GM23338 (cell line): ENCODE measurements at regions not wholly inside any gene's neighbourhood (a gene's known extent, or its start where the extent isn't known, plus 50 kb on each side); places are given as distances from the start of the nearest gene placed in this dataset.

Source experiments
- ATAC-seq: fragments of 200-7000 bp; cut with Tn5 transposase; 3 replicates; pipeline ENCODE4 v1.9.1; 2020
- DNase-seq: peaks from one replicate; pipeline ENCODE4 v3.0.0-alpha.2; 2015; ENCODE audit warnings: low spot score
- H2AFZ ChIP-seq: fragments of 200-600 bp; sonication (generic); 2 replicates; pipeline ENCODE4 v1.8.0; 2016; ENCODE audit warnings: antibody characterized with exemption, mild to moderate bottlenecking, moderate library complexity
- H3F3A ChIP-seq: fragments of 200-600 bp; sonication (generic); replicated peaks from 2 replicates; pipeline ENCODE4 v1.8.0; 2017; ENCODE audit warnings: antibody characterized with exemption, mixed run types, low read depth
- H3K27ac ChIP-seq: fragments of 200-600 bp; sonication (generic); 2 replicates; pipeline ENCODE4 v1.6.1; 2016; ENCODE audit warnings: low read depth
- H3K27me3 ChIP-seq: fragments of 200-600 bp; sonication (generic); 2 replicates; pipeline ENCODE4 v1.8.0; 2016; ENCODE audit warnings: mild to moderate bottlenecking, mixed run types, moderate library complexity; ENCODE audit not compliant: insufficient read depth
- H3K36me3 ChIP-seq: fragments of 200-600 bp; sonication (generic); 2 replicates; pipeline ENCODE4 v1.8.0; 2016; ENCODE audit warnings: mild to moderate bottlenecking; ENCODE audit not compliant: insufficient read depth
- H3K4me1 ChIP-seq: fragments of 200-600 bp; sonication (generic); 2 replicates; pipeline ENCODE4 v1.8.0; 2016; ENCODE audit warnings: mild to moderate bottlenecking, moderate library complexity; ENCODE audit not compliant: insufficient read depth
- H3K4me2 ChIP-seq: fragments of 200-600 bp; sonication (generic); 2 replicates; pipeline ENCODE4 v1.7.1; 2017; ENCODE audit warnings: mixed run types
- H3K4me3 ChIP-seq: fragments of 200-600 bp; sonication (generic); 2 replicates; pipeline ENCODE4 v1.6.1; 2016; ENCODE audit warnings: mixed run types
- H3K79me2 ChIP-seq: fragments of 200-600 bp; sonication (generic); replicated peaks from 2 replicates; pipeline ENCODE4 v1.8.0; 2017; ENCODE audit warnings: mild to moderate bottlenecking; ENCODE audit not compliant: insufficient read depth
- H3K9me2 ChIP-seq: fragments of 200-600 bp; sonication (generic); 2 replicates; pipeline ENCODE4 v1.8.0; 2017; ENCODE audit not compliant: insufficient read depth
- H4K20me1 ChIP-seq: fragments of 200-600 bp; sonication (generic); replicated peaks from 2 replicates; pipeline ENCODE4 v1.8.0; 2017; ENCODE audit warnings: mild to moderate bottlenecking; ENCODE audit not compliant: insufficient read depth
- H3K27ac Mint-ChIP-seq: 2 replicates; pipeline ENCODE4 v1.8.0; 2020; ENCODE audit warnings: inconsistent platforms, mild to moderate bottlenecking, moderate library complexity, mixed read lengths
- H3K27me3 Mint-ChIP-seq: 3 replicates; pipeline ENCODE4 v1.8.0; 2022; ENCODE audit warnings: low read depth, mild to moderate bottlenecking, moderate library complexity, mixed read lengths, inconsistent platforms; ENCODE audit not compliant: insufficient read depth, poor library complexity
- H3K36me3 Mint-ChIP-seq: 3 replicates; pipeline ENCODE4 v1.8.0; 2021; ENCODE audit warnings: low read depth, mild to moderate bottlenecking, inconsistent platforms, moderate library complexity, mixed read lengths
- H3K4me1 Mint-ChIP-seq: 3 replicates; pipeline ENCODE4 v1.8.0; 2020; ENCODE audit warnings: mild to moderate bottlenecking, inconsistent platforms, mixed read lengths
- H3K4me3 Mint-ChIP-seq: 3 replicates; pipeline ENCODE4 v1.8.0; 2021; ENCODE audit warnings: moderate library complexity, mild to moderate bottlenecking, inconsistent platforms, mixed read lengths
- H3K9me3 Mint-ChIP-seq: 3 replicates; pipeline ENCODE4 v1.8.0; 2020; ENCODE audit warnings: moderate library complexity, mild to moderate bottlenecking, inconsistent platforms, mixed read lengths
- CREB1 ChIP-seq: fragments of 250-450 bp; sonication (Bioruptor Pico); IDR thresholded peaks from 2 replicates; pipeline ENCODE4 v1.5.0; 2020; ENCODE audit warnings: low read depth, mild to moderate bottlenecking, moderate library complexity
- EZH2phosphoT487 ChIP-seq: fragments of 200-600 bp; sonication (generic); IDR thresholded peaks from one replicate; pipeline ENCODE4 v1.8.1; 2018; ENCODE audit warnings: antibody characterized with exemption; ENCODE audit not compliant: unreplicated experiment
- NANOG ChIP-seq: IDR thresholded peaks from 2 replicates; pipeline ENCODE4 v1.6.1; 2016; ENCODE audit warnings: antibody characterized with exemption, borderline replicate concordance
- POLR2AphosphoS5 ChIP-seq: IDR thresholded peaks from 2 replicates; pipeline ENCODE4 v1.6.1; 2016; ENCODE audit warnings: antibody characterized with exemption, low read depth
- ZNF331 ChIP-seq: fragments of 250-450 bp; sonication (Bioruptor Pico); IDR thresholded peaks from 2 replicates; pipeline ENCODE4 v1.5.0; 2020; ENCODE audit warnings: low read depth, mild to moderate bottlenecking, moderate library complexity
- TF ChIP-seq, protein P1 (sequence below): IDR thresholded peaks from one replicate; pipeline ENCODE4 v1.6.1; 2018; ENCODE audit warnings: antibody characterized with exemption; ENCODE audit not compliant: unreplicated experiment
- TF ChIP-seq, protein P2 (sequence below), 2 experiments: fragments of 200-600 bp in 1 of 2; sonication (generic) in 1 of 2; conservative IDR thresholded peaks; 2 replicates each; pipeline versions ENCODE4 v1.5.1 to v1.6.1; 2016 to 2017; ENCODE audit warnings: antibody characterized with exemption in 2 of 2, low read depth in 2 of 2, mild to moderate bottlenecking in 2 of 2, moderate library complexity in 1 of 2

DNA sequence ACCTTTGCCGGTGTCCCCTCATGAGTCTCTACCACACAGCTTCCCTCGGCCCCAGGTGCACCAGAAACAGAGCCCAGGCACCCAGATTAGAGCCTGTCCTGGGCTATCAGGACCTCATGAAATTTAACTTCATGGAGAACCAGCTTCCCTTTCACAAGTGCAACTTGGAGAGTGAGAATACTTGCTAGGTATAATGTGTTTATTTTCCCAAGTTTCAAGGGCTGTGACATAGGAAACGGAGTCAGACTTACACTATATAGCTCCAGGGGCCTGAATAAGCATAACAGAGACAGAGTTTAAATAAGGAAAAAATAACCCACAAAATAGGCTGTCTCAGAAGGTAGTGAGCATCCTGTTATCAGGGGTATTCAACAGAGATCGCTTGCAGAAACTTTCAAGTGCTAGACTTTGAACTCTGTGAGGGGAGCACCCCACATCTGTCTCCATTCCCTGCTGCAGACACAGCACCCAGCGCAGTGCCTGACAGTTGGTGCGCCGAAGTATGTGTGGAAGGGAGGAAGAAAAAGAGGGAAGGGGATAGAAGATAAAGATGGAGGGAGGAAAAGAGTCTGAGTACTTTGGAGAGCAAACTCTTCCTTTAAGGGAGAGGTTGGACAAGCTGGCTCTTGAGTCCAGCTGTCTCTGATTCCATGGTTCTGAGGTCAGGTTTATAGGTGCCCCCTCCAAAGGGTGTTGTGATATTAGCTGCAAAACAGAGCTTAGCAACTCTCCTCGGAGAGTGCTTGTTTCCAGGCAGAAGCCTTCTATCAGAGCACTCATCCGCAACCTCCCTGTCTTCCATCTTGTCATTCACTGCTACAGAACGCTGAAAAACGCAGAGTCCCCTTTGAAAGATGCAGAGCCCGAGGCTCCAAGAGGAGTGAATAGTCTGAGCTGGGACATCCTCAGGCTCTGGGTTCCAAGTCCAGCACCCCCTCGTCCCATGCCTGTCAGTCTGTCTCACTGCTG is 84.8 kb downstream of the CPN2 start:
- ATAC-seq, result no peak
- Mint-ChIP-seq H3K27ac (peak overlapping the region; percentile 52), H3K4me3 (no peak overlapping the region), H3K27me3 (peaks cover 9% of the 10 kb centered on the region), H3K4me1 (peaks cover 35% of the 10 kb centered on the region), H3K9me3 (no peaks in the 10 kb centered on the region), H3K36me3 (no peaks in the 10 kb centered on the region)
- H4K20me1 ChIP-seq, result no peaks in the 10 kb centered on the region
- no peak for DNase-seq
- peaks cover 2% of the 10 kb centered on the region; the same call in 1 of the 2 replicates for H3K4me1 ChIP-seq
- TF ChIP-seq CREB1 (CRISPR knock-in tag) (no peak), NANOG (no peak)
- H3K4me2 ChIP-seq, result no peak overlapping the region
- H3K27me3 ChIP-seq, result no peaks in the 10 kb centered on the region
- H3K36me3 ChIP-seq, result no peaks in the 10 kb centered on the region
- H3K4me3 ChIP-seq, result no peak overlapping the region
- no peaks in the 10 kb centered on the region for H3K9me2 ChIP-seq
- H3F3A ChIP-seq, result no peaks in the 10 kb centered on the region
- H3K79me2 ChIP-seq, result no peaks in the 10 kb centered on the region
- peak overlapping the region; percentile 56; the same call in 1 of the 2 replicates for H2AFZ ChIP-seq
- H3K27ac ChIP-seq, result no peak overlapping the region

DNA sequence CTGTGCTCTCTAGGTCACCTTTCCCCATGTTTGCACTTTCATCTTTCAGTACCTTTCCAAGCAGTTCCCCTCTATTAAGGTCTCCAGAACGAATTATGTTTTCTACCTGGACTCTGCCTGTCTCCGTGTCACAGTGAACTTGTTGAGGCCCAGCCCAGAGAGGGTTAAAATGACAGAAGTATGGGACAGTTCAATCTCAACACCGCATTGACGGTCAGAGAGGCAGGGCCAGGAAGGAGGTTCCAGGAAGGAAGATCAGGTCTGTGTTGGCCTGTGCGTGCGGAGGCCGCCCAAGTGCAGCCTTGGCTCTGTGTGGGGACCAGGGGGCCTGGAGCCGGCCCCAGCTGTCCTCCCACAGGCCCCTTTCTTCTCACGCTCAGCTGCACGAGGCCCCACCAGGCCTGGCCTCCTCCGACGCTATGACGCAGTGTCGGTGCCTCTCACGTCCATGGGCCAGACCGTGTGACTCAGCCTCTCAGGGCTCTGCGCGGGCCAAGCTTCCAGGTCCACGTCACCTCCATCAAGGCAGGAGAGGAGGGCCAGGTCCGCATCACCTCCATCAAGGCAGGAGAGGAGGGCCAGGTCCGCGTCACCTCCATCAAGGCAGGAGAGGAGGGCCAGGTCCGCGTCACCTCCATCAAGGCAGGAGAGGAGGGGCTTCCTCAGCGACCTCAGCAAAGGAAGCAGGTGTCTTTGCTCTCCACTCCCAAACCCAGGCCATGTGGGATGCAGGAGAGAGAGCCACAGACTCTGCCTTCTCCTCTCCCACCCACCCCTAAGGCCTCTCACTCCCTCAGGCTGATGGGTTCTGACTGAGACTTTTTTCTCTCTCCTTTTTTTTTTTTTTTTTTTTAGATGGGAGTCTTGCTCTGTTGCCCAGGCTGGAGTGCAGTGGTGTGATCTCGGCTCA is 83.1 kb downstream of the CPN2 start:
- no peaks in the 10 kb centered on the region for H3F3A ChIP-seq
- ATAC-seq (no peak), DNase-seq (no peak)
- H3K36me3 ChIP-seq, result no peaks in the 10 kb centered on the region
- H2AFZ ChIP-seq, result no peak overlapping the region; the same call in 1 of the 2 replicates
- Mint-ChIP-seq H3K4me1 (peaks cover 32% of the 10 kb centered on the region), H3K9me3 (no peaks in the 10 kb centered on the region), H3K27me3 (peaks cover 8% of the 10 kb centered on the region), H3K36me3 (no peaks in the 10 kb centered on the region), H3K4me3 (no peak overlapping the region), H3K27ac (no peak overlapping the region)
- H4K20me1 ChIP-seq, result no peaks in the 10 kb centered on the region
- no peak overlapping the region for H3K4me2 ChIP-seq
- peaks cover 2% of the 10 kb centered on the region; the same call in 1 of the 2 replicates for H3K4me1 ChIP-seq
- no peaks in the 10 kb centered on the region for H3K9me2 ChIP-seq
- no peak overlapping the region for H3K4me3 ChIP-seq
- no peaks in the 10 kb centered on the region for H3K27me3 ChIP-seq
- H3K79me2 ChIP-seq, result no peaks in the 10 kb centered on the region
- H3K27ac ChIP-seq, result no peak overlapping the region
- TF ChIP-seq, protein P1, sequence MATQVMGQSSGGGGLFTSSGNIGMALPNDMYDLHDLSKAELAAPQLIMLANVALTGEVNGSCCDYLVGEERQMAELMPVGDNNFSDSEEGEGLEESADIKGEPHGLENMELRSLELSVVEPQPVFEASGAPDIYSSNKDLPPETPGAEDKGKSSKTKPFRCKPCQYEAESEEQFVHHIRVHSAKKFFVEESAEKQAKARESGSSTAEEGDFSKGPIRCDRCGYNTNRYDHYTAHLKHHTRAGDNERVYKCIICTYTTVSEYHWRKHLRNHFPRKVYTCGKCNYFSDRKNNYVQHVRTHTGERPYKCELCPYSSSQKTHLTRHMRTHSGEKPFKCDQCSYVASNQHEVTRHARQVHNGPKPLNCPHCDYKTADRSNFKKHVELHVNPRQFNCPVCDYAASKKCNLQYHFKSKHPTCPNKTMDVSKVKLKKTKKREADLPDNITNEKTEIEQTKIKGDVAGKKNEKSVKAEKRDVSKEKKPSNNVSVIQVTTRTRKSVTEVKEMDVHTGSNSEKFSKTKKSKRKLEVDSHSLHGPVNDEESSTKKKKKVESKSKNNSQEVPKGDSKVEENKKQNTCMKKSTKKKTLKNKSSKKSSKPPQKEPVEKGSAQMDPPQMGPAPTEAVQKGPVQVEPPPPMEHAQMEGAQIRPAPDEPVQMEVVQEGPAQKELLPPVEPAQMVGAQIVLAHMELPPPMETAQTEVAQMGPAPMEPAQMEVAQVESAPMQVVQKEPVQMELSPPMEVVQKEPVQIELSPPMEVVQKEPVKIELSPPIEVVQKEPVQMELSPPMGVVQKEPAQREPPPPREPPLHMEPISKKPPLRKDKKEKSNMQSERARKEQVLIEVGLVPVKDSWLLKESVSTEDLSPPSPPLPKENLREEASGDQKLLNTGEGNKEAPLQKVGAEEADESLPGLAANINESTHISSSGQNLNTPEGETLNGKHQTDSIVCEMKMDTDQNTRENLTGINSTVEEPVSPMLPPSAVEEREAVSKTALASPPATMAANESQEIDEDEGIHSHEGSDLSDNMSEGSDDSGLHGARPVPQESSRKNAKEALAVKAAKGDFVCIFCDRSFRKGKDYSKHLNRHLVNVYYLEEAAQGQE, result no peak
- TF ChIP-seq, protein P2, sequence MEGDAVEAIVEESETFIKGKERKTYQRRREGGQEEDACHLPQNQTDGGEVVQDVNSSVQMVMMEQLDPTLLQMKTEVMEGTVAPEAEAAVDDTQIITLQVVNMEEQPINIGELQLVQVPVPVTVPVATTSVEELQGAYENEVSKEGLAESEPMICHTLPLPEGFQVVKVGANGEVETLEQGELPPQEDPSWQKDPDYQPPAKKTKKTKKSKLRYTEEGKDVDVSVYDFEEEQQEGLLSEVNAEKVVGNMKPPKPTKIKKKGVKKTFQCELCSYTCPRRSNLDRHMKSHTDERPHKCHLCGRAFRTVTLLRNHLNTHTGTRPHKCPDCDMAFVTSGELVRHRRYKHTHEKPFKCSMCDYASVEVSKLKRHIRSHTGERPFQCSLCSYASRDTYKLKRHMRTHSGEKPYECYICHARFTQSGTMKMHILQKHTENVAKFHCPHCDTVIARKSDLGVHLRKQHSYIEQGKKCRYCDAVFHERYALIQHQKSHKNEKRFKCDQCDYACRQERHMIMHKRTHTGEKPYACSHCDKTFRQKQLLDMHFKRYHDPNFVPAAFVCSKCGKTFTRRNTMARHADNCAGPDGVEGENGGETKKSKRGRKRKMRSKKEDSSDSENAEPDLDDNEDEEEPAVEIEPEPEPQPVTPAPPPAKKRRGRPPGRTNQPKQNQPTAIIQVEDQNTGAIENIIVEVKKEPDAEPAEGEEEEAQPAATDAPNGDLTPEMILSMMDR (conservative IDR thresholded peaks at IDR 0.05; ENCODE audit: low read depth in 2 of 2), result no peak
- TF ChIP-seq POLR2AphosphoS5 (no peak), NANOG (no peak), EZH2phosphoT487 (no peak), ZNF331 (CRISPR knock-in tag) (no peak), CREB1 (CRISPR knock-in tag) (no peak)
